ENCODE measurements at regions not wholly inside any gene's neighbourhood (a gene's known extent, or its start where the extent isn't known, plus 50 kb on each side); places are given as distances from the start of the nearest gene placed in this dataset.

DNA sequence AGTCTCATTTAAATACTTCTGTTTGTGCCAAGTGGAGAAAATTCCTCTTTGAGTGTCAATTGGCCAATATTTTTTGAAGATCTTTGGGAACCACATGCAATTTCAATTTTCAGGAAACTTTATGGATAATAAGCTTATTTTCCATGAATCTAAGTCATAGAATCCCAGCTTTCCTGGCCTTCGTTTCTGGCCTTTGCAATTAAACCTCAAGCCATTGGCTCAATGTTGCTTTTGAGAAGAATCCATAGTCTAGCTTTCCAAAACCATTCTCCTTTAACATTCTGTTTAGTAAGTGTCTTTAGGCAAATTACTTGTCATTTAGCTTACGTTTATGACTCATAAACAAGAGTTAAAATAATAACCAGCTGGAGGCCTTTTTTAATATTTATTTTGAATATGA is 145.0 kb upstream of the FTMT start:
- WGBS (ENCODE audit: missing lambda C conversion rate), result 19% methylated on average over 2 of the region's 2 CpGs
- TF ChIP-seq NFE2L2 (conservative IDR thresholded peaks at IDR 0.05; ENCODE audit: low read length) (no peak), RARB (CRISPR knock-in tag; IDR thresholded peaks at IDR 0.05) (no peak), FOSL2 (IDR thresholded peaks at IDR 0.05) (no peak), FOSL2 (CRISPR knock-in tag; IDR thresholded peaks at IDR 0.05) (no peak), GATA3 (IDR thresholded peaks at IDR 0.05; ENCODE audit: borderline replicate concordance) (no peak), FOXS1 (CRISPR knock-in tag; IDR thresholded peaks at IDR 0.05) (no peak), REST (IDR thresholded peaks at IDR 0.05) (no peak), SMC3 (IDR thresholded peaks at IDR 0.05) (no peak), FOSB (CRISPR knock-in tag; IDR thresholded peaks at IDR 0.05) (no peak)
- TF ChIP-seq, protein P1, sequence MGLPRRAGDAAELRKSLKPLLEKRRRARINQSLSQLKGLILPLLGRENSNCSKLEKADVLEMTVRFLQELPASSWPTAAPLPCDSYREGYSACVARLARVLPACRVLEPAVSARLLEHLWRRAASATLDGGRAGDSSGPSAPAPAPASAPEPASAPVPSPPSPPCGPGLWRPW (IDR thresholded peaks at IDR 0.05), result no peak
- Histone ChIP-seq H3K4me3 (no peak overlapping the region), H3K4me2 (no peak overlapping the region), H3K4me1 (no peaks in the 10 kb centered on the region), H3K27ac (no peak overlapping the region), H3K9me3 (no peaks in the 10 kb centered on the region)
- ChIA-PET CTCF (no interaction called here), POLR2A (no interaction called here)
- FAIRE-seq (no peak), DNase-seq (ENCODE audit: low read depth in 1 of 2, low spot score in 1 of 2) (no peak), ATAC-seq (no peak)

GRCh38 chr5:121707178-121707577 is 144.5 kb upstream of the FTMT start:
- POLR2A ChIA-PET, result no interaction called here
- WGBS (ENCODE audit: missing lambda C conversion rate), result 73% methylated on average over 1 of the region's 1 CpG
- Histone ChIP-seq H3K4me1 (no peaks in the 10 kb centered on the region), H3K4me2 (no peak overlapping the region), H3K27ac (no peak overlapping the region), H3K4me3 (no peak overlapping the region), H3K9me3 (no peaks in the 10 kb centered on the region)
- DNase-seq (ENCODE audit: low read depth in 1 of 2, low spot score in 1 of 2) (no peak), ATAC-seq (no peak), FAIRE-seq (no peak)
- TF ChIP-seq EHMT2 (IDR thresholded peaks at IDR 0.05; ENCODE audit: low read depth), result no peak
- CTCF ChIA-PET, result no interaction called here

- POLR2A ChIA-PET, result no interaction called here
- H3K27ac ChIP-seq, result no peak overlapping the region
- no peak overlapping the region for H3K4me2 ChIP-seq
- FAIRE-seq, result no peak
- no peak for DNase-seq (ENCODE audit: low read depth in 1 of 2, low spot score in 1 of 2)
- CTCF ChIA-PET, result no interaction called here
- H3K9me3 ChIP-seq, result no peaks in the 10 kb centered on the region
- TF ChIP-seq JUN (IDR thresholded peaks at IDR 0.05) (no peak), CEBPB (IDR thresholded peaks at IDR 0.05) (no peak), RAD21 (conservative IDR thresholded peaks at IDR 0.05 in 1 of 2, IDR thresholded peaks at IDR 0.05 in 1 of 2) (no peak), RFX5 (IDR thresholded peaks at IDR 0.05) (no peak), FOXS1 (CRISPR knock-in tag; IDR thresholded peaks at IDR 0.05) (no peak), SMC3 (IDR thresholded peaks at IDR 0.05) (no peak), FOSL2 (IDR thresholded peaks at IDR 0.05) (no peak), FOSL2 (CRISPR knock-in tag; IDR thresholded peaks at IDR 0.05) (no peak), CTCF (IDR thresholded peaks at IDR 0.05) (no peak), HDAC2 (IDR thresholded peaks at IDR 0.05) (no peak), EP300 (IDR thresholded peaks at IDR 0.05) (no peak), TP53 (CRISPR knock-in tag; IDR thresholded peaks at IDR 0.05) (no peak), HOXB13 (CRISPR knock-in tag; IDR thresholded peaks at IDR 0.05; ENCODE audit: low read depth) (no peak)
- H3K4me3 ChIP-seq, result no peak overlapping the region
- no peak for ATAC-seq
- no peaks in the 10 kb centered on the region for H3K4me1 ChIP-seq
Observed at GRCh38 chr5:121711416-121711815, 140.3 kb upstream of the FTMT start.
